ENCODE measurements at regions not wholly inside any gene's neighbourhood (a gene's known extent, or its start where the extent isn't known, plus 50 kb on each side); places are given as distances from the start of the nearest gene placed in this dataset.

DNA sequence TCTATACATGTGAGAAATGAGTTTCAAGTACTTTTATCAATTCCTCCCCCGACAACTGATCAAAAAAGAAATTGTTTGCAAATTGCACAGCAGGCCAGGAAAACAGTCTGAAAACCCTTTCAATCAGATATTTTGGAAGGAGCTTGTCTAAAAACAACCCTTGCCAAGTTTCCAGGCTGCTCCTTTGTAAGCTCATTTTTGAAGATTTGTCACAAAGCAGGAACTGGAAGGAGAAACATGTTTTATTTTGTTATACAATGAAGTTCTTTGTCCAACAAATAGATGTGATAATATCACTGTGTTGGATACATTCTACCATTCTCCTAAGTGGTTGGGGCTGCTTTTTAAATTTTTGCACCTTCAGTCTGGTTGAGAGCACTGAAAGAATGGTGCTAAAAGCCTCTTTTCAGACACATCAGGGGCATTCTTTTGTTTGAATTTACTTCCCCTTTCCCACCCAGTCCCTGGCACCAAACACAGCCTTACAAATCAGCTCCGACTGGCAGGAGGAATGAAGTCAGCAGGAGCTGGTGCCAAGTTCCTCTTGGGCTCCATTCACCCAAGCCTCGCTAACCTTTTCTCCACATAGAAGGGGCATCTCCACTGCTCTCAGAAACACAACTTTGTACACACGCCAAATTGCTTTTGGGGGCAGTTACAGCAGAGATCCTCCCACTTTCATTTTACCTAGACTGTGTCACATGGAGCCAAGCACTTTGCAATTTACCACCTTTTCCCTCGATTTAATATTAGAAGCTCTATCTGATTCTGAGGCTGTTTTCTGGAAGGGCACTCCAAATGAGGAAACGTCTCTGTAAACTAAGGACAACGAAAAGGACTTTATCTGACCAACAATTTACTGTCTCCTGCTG, 88.0 kb downstream of the C1D start:
- no peak for DNase-seq (ENCODE audit: low spot score)

GRCh38 chr2:67977464-67977863, 85.3 kb downstream of the C1D start:
- no peak for DNase-seq (ENCODE audit: low spot score)

DNA sequence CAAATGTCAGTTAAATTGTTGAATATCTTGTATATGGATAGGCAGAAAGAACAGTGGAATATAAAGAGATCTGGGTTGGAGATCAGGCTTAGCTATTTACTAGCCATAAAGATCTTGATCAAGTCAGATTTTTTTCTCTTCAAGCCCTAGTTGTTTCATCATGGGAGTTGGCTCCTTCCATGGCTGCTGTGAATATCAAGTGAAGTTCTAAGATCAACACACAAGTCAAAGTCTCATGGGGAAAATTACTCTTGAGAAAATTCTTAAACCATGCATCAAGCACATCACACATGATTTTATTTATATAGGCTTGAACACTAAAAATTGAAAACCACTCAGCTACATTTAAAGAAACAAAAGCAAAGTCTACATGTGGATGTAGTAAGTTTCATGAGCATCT, 79.8 kb downstream of the C1D start:
- DNase-seq (ENCODE audit: low spot score) = no peak

GRCh38 chr2:67984600-67984999, 78.2 kb downstream of the C1D start:
- DNase-seq (ENCODE audit: low spot score) = no peak

- DNase-seq (ENCODE audit: low spot score) = no peak
These were observed 77.2 kb downstream of the C1D start for GRCh38 chr2:67985586-67985985.

GRCh38 chr2:67986258-67986657, 76.5 kb downstream of the C1D start:
- no peak for DNase-seq (ENCODE audit: low spot score)
